Fibroblast of skin of right quadriceps (primary cell): ENCODE measurements at regions not wholly inside any gene's neighbourhood (a gene's known extent, or its start where the extent isn't known, plus 50 kb on each side); places are given as distances from the start of the nearest gene placed in this dataset.
"Not testable (repeated sequence)": the region's sequence is repeated elsewhere in the genome, so short reads cannot be mapped to it uniquely, and the experiment has no call there.

ENCODE experiments used
- DNase-seq: peaks from one replicate; pipeline ENCODE4 v3.0.0-alpha.2; 2013

DNA sequence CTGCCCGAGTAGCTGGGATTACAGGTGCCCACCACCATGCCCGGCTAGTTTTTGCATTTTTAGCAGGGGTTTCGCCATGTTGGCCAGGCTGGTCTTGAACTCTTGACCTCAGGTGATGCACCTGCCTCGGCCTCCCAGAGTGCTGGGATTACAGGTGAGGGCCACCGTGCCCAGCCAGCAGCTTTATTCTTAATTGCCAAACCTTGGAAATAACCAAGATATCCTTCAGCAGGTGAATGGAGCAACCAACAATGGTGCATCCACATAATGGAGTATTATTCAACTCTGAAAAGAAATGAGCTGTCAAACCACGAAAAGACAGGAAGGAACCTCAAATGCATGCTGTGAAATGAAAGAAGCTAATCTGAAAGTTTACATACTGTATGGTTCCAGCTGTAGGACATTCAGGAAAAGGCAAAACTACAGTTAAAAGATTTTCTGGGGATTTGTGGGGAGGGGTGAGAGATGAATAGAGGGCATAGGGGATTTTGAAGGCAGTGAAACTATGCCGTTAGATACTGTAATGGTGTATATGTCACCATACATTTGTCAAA is 118.8 kb upstream of the CCND2 start:
- no peak for DNase-seq

DNA sequence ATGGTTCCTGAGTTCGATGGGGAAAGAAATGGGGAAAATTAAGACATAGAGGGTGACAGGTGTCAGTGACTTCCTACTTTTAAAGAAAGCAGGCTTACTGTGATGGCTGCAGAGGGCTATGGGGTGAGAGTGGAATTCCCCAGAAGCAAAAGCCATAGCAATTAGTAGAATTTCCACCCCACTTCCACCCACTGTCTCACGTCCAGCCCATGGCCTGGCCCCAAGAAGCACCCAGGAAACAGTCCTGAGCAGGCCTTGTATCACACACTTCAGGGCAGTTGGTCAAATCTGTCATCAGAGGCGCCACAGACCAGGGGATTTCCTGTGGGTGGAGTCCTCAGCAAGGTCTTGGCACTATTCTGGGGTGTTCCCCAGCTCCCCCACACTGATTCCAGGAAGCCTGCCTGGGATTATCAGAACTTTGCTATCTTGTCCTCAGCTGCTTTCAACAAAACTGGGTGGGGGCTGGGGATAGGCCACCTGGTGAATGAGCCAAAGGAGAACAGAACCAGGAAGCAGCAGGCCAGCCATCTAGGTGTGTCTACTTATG is 120.1 kb upstream of the CCND2 start:
- DNase-seq: no peak

DNA sequence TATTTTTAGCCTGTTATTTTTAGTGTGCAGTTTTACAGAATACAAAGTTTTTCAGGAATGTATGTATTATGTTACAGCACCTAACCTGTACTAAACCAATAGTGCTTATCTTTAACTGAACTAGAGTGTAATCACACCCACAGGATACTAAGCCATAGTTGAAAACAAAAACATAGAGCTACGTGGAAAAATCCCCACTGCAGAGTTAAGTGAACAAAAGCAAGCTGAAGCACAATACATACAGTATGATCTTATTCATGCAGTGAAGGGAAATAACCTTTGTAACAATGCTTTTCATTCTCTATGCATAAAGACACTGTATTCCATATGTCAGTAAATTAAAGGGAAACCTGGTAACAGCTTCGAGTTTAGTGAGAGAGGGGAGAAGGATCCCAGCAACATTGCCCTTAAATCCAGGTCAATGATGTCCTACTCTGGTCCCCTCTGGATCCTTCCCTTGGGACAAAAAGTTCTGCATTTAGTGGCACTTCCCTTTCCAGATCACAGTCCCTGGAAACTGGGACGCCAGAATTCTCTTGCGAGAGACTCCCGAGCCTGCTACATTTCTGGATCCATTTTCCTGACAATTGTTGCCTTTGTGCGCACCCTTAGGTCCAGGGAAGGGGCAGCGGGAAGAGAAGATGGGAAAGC is 121.3 kb upstream of the CCND2 start:
- no peak for DNase-seq

DNA sequence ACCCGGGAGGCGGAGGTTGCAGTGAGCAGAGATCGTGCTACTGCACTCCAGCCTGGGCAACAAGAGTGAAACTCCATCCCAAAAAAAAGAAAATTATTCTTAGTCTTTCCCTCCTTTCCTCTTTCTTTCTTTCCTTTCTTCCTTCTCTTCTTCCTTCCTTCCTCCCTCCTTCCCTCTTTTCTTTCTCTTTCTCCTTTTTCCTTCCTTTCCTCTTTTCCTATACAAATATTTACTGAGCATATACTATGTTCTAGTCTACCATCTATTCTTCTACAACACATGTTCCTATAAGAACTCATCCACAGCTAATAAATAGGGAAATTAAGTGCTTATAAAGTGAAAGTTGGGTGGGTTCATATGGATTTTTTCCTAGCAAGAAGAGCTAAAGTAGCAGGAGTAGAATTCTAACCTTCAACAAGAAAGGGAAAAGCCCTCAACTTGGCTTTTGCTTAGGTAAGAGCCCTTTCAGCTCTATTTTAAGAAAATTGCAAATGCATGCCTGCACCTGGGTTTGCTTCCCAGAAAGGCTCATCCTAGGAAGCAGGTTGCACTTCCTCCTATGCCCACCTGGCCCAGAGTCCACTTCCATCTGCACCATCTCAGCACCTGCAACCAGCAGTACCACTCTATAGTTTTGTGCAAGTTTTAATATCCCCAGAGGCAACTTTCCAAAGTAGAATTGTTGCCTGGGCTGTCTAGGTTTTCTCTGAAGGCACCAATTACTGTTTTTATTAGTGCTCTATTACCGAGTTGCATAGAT is 122.0 kb upstream of the CCND2 start:
- DNase-seq: no peak

DNA sequence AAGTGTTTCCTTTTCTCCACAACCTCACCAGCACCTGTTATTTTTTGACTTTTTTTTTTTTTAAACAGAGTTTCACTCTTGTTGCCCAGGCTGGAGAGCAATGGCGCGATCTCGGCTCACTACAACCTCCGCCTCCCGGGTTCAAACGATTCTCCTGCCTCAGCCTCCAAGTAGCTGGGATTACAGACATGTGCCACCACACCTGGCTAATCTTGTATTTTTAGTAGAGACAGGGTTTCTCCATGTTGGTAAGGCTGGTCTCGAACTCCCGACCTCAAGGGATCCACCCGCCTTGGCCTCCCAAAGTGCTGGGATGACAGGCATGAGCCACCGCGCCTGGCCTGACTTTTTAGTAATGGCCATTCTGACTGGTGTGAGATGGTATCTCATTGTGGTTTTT is 123.2 kb upstream of the CCND2 start:
- DNase-seq: not testable (repeated sequence)

DNA sequence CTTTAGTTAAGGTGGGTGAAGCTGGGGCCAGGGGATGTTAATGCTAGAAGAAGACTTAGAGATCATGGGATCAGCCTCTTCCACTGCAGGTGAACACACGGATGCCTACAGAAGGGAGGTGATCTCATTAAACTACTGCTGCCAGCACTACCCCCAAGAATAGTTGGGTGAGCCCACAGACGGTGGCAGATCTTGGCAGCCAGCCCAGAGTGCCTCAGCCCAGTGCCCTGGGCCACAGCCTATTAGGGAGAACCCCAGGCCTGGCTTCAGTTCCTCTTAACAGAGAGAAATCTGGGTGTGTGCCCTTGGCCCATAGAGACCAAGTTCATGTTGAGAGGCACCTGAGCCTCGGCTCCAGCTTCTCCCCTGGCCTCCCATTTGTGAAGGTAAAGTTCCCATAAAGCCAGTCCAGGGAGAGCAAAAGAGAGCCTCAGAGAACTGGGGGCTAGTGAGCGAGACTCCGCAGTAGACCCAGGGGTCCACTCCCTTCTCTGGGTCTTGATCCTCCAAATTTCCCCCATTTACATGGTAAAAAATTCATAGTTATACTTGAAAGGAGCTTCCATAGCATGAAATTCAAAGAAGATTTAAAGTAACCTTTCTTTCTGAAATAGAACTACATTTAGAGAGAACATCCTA is 125.0 kb upstream of the CCND2 start:
- DNase-seq: no peak

DNA sequence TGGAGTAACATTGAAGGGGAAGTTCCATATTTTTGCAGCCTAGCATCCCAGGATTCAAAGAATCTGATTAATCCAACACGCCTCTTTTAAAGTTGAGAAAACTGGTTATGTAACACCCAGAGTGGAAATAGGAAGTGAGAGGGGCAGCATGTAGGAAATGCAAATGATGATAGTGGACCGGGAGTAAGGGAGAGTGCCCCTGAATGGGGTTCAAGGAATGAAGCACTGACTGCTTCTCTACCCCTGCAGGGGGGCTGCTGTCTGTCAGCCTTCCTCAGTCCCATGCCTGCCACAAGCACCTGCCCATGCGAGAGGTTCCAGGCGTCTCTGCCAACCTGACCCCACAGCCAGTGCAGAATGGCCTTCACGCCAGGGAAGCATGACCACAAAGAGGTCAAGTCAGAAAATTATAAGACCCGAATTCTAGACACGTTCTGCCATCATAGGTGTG is 126.5 kb upstream of the CCND2 start:
- no peak for DNase-seq

DNA sequence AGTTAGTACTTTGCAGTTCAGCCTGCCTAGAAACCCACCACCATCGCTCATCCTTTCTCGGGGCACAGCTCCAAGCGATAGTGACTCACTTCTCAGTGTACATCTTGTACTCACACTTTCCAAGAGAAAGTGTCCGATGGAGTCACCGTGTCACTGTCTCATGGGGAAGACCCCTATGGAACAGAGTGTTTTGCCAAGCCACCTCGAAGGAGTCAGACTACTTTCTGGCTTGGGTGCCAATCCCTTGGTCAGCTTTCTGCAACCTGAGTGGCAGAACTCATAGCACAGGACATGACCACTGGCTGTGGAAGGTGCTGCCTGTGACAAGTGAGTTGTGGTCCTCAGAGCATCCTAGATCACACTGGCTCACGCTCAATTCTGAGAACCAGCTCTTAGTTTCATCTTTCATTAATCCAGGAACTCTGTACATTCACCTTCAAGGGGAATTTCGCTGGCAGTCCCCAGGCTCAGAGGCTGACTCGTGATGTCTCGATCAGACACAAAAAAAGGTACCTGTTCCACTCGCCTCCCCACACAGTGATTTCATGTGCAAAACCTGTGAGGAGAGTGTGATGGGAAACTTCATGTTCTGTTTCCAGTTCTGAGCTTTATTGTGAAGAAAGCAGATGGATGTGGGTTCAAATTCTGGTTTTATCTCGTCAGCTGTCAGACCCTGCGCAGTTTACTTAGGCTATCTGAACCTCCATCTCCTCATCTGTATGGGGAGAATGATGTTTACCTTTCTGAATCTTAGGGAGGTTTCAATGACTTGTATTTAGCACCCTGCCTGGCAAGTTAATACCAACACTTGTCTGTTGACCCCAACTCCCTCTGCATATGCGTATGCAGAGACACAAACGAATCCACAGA is 127.3 kb upstream of the CCND2 start:
- no peak for DNase-seq

DNA sequence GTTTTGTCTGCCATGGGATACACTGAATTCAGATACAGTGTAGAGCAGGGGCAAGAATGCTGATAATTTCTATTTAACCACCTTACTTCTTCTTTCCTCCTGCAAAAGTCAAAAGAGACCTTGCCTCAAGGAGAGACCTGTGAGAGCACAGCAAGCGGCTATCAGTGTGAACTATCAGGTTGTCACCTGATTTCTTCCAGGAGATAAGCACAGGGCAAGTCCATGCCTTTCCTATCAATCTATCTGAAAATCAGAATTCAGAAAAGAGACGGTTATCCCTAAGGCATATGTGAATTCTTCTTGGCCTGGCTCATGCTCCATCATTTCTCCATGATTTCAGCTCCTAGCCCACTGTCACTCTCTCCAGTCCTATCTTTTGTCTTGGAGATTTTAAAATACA is 128.9 kb upstream of the CCND2 start:
- DNase-seq: no peak

DNA sequence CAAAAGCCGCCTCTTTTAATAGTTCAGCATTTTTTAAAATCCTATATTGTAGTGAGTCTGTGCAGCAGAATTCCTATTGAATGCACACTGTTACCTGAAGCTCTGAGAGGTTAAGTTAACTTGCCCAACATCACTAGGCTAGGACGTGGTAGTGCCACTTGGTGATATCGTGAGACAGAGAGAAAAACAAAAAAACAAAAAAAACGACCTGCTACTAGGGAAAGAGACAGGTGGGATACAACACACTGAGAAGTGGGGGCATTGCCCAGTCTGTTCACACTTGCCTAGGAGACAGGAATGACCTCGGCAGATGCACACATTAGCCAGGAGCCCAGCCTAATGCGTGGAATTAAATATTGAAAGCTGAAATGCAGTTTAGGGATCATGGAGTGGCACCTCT is 129.7 kb upstream of the CCND2 start:
- no peak for DNase-seq

DNA sequence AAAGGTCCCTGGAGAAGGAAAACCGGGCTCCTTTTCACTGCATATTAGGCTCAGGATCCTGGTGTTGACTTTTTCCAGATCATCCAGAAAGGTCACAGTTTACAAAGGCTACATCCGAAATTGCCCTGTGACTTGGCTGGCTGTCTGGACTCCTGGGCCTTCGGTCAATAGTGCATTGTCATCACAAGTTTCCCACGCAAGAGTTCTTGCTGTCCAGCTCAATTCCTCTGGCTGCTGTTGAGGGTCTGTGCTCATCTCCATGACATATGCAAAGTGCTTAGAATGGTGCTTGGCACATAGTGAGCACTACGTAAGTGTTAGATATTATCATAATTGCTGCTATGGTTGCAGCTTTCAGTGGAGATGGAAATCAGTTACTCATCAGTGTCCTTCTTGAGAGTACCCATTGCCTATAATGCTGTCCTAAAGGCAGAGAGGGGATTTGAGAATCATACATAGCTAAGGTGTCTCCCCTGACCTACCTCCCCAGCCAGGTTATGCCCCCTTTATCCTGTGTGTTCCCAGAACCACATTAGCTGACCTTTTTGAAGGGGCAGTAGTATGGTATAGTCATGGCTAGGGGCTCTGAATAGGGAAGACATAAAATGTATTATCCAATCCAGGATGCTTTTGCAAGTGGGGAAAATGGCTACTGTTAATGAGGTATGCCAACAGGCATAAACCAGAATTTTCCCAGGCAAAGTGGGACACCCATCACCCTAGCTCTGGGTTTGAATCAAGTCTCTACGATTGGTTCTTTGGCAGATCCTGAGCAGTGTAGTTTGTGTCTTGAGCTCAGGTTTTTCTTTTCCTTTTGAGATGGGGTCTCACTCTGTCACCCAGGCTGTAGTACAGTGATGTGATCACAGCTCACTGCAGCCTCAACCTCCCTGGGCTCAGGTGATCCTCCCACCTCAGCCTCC is 132.0 kb upstream of the CCND2 start:
- no peak for DNase-seq

DNA sequence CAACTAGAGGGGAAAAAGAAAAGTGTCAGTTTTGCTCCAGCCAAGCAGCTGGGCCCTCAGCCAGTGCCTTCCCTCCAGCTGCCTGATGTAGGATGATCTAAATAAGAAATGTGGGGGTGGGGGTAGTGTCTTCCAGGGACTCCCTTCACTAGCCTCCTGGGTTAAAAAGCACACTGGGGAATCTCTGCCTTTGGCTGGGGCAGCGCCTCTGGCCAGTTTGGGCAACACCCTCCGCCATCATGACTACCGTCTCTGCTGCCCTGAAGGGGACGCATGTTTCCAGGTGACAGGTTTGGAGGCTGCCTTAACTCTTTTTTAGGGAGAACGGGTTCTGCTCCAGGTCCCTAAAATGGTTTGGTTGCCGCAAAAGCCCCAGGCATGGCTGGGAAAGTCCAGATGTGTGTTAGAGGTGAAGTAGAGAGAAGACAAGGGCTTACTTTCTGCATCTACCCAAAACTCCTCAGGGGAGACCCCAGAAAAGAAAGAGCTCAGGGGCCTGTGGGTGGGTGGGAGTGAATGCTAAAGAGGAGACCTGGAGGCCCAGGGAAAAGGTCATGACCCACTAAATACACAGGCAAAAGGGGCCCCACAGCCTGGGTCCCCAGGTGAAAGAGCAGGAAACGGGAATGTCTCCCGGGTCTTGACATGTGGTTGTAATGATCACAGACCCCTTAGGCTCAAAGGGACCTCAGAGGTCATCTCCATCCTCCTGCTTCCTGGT is 132.8 kb upstream of the CCND2 start:
- no peak for DNase-seq

DNA sequence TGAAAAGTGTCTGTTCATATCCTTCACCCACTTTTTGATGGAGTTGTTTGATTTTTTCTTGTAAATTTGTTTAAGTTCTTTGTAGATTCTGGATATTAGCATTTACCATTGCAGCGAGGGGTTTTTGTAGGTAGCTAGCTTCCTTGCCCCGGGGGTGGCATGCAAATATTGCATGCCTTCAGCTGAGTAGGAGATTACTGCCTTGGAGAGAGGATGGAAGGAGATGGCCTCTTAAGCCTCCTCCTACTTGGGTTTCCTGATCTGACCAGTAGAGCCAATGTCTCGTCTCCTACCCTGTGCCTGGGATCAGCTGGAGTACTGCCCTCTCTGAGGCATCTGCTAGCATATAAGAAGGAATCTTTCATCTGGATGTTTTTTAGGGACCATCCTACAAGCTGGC is 134.4 kb upstream of the CCND2 start:
- DNase-seq: no peak

DNA sequence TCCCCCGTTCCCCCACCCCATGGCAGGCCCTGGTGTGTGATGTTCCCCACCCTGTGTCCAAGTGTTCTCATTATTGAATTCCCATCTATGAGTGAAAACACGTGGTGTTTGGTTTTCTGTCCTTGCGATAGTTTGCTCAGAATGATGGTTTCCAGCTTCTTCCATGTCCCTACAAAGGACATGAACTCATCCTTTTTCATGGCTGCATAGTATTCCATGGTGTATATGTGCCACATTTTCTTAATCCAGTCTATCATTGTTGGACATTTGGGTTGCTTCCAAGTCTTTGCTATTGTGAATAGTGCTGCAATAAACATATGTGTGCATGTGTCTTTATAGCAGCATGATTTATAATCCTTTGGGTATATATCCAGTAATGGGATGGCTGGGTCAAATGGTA is 135.0 kb upstream of the CCND2 start:
- not testable (repeated sequence) for DNase-seq

DNA sequence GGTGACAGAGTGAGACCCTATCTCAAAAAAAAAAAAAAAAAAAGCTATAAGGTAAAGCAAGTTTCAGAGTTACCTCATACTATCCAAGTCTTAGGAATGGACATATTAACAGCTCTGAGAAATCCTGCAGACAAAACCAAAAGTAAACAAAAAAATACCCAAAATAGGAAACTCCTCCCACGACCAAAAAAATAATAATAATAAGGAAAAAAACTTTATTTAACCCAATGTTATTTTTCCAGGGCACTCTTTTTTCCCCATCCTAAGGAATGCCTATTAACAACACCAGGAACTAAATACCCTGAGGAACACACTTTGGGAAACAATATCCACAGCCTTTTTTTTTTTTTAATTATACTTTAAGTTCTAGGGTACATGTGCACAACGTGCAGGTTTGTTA is 135.5 kb upstream of the CCND2 start:
- DNase-seq: no peak

DNA sequence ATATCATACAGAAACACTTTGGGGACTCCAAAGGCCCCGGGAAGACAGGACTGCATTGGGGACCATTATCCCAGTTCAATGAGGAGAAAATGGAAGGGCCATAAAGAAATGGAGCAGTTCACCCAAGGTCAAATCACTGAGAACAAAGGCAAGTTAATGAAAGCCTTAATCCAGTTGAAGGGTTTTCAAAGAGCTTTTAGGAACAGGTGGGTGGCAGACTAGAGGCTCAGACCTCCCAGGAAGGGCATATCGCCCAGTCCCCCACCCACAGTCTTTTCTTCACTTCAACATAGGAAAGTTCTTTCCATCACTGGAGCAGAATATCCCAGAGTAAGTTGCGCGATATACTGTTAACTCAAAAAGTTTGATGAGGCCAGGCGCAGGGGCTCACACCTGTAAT is 136.1 kb upstream of the CCND2 start:
- DNase-seq: no peak

DNA sequence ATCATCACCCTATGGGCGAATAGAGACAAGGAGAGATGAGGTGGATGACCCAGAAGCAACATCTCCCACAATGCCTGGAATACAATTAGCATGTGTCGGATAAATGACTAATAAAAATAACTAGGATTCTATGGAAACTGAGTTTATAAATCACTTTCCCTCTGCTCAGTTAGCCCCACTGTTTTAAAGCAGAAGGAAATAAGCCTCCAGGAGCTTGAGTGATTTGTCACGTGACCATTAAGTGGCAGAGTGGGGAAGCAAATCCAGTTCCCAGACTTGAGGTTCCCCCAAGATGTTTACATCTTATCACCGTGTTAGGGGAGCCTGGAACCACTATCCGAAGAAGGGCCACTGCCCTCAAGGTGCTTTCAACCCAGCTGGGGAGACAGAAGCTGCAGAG is 136.5 kb upstream of the CCND2 start:
- peak; percentile 13 for DNase-seq

DNA sequence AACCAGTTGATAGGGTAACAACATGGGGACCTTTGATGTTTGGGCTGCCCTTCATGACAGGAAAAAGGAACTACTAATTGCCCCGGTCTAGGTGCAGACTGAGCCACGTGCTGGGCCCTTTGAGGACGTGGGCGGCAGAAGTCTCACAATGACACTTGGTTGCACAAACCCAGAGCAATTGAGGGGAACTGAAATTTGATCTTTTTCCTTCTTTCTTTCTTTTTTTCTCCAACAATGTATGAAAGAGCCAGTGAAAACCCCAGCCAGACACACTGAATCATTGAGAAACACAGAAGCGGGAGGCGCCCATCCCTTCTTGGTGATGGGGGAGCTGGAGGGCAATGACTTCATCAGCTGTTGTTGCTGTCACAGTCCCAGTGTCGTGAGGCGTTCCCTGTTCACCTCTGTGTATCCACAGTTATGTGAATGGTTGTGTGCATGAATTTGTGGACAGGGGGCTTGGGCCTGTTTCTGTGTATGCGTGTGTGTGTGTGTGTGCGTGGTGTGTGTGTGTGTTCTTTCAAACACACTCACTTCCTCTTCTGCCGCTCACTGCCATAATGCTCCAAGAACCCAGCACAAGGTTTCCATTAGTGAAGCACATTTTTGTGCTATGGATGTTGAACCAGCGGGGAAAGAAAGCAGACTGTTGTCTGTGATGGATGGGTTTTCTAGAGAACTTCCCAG is 137.5 kb upstream of the CCND2 start:
- DNase-seq: peak; percentile 78

DNA sequence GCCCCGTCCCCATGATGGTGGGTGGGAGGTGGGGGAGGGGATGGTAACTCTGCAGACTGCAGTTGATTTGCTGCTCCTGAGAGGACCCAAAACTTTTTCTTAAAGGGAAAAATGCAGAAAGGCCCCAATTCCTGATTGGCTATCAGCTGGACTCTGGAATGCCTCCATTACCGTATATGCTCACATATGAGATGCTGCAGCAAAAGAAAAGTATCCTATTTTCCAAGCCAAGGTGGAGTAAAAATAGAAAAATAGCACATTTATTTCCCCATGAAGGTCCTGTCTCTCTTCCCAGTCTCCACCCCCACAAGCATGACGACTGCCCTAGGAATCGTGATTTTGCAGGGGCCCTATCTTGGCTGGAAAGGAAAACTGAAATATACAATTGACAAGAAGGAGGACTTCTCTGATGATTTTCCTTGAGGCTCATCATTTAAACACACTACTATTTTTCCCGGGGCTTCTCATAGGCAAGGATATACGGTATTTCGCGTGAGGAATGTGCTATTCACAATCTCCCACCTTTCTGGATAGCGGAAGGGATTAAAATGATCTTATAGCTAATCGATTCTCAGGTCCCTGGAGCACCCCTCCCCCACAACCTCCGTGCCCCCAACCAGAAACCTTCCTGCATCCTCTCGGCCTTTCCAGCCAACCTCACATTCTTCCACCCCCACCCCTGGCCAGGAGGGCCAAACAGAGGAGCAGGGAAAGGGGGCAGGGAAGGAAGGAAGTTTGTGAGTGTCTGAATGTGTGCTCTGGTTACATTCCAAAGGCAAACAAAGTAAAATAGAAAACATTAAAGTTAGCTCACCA is 138.9 kb upstream of the CCND2 start:
- DNase-seq: peak; percentile 10
